Body of pancreas (tissue), 4 donors: ENCODE measurements at regions not wholly inside any gene's neighbourhood (a gene's known extent, or its start where the extent isn't known, plus 50 kb on each side); places are given as distances from the start of the nearest gene placed in this dataset.

ENCODE experiments used
- POLR2A ChIP-seq, 3 donors: fragments of 450-650 bp; IDR thresholded peaks; one replicate each; pipeline ENCODE4 v1.6.1; 2016; ENCODE audit warnings: antibody characterized with exemption in 3 of 3, mild to moderate bottlenecking in 2 of 3
- TF ChIP-seq, protein P1 (sequence below), 7 experiments: fragments of 450-650 bp in 4 of 7; fragments of 200-600 bp in 3 of 7; sonication (generic) in 3 of 7; IDR thresholded peaks; one replicate each; pipeline ENCODE4 v1.5.1; 2016 to 2019; ENCODE audit warnings: antibody characterized with exemption in 7 of 7

DNA sequence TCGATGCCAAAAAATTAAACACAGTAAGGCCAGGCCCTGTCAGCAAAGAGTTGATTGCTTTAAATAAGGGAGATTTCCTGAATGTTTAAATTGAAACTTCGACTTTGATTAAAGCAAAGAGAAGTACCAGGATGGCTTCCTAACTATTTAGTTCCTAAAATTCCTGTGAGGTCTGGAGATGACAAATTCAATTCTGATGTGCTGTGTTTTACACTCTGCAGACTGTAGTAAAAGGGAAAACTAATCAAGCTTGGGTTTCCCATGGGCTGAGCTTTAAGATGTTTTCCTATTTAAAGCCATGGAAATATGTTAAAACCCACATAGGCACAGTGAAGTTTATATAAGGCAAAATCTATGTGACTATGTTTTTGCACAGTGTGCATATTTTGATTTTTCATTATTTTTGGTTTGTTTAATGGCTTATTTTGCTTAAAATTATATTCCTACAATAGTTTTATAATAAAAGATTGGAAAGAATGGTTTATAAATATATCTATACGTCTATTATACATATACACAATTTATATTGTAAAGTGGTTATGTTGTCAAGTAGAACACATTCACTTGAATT, 198.5 kb upstream of the EYA4 start:
- TF ChIP-seq, protein P1, sequence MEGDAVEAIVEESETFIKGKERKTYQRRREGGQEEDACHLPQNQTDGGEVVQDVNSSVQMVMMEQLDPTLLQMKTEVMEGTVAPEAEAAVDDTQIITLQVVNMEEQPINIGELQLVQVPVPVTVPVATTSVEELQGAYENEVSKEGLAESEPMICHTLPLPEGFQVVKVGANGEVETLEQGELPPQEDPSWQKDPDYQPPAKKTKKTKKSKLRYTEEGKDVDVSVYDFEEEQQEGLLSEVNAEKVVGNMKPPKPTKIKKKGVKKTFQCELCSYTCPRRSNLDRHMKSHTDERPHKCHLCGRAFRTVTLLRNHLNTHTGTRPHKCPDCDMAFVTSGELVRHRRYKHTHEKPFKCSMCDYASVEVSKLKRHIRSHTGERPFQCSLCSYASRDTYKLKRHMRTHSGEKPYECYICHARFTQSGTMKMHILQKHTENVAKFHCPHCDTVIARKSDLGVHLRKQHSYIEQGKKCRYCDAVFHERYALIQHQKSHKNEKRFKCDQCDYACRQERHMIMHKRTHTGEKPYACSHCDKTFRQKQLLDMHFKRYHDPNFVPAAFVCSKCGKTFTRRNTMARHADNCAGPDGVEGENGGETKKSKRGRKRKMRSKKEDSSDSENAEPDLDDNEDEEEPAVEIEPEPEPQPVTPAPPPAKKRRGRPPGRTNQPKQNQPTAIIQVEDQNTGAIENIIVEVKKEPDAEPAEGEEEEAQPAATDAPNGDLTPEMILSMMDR (IDR thresholded peaks at IDR 0.05): no peak
- no peak for TF ChIP-seq POLR2A (IDR thresholded peaks at IDR 0.05)
